ENCODE measurements at regions not wholly inside any gene's neighbourhood (a gene's known extent, or its start where the extent isn't known, plus 50 kb on each side); places are given as distances from the start of the nearest gene placed in this dataset.
A peak's percentile ranks its signal among the peaks of the same experiment; 100 is the strongest.
"Not testable (repeated sequence)": the region's sequence is repeated elsewhere in the genome, so short reads cannot be mapped to it uniquely, and the experiment has no call there.

DNA sequence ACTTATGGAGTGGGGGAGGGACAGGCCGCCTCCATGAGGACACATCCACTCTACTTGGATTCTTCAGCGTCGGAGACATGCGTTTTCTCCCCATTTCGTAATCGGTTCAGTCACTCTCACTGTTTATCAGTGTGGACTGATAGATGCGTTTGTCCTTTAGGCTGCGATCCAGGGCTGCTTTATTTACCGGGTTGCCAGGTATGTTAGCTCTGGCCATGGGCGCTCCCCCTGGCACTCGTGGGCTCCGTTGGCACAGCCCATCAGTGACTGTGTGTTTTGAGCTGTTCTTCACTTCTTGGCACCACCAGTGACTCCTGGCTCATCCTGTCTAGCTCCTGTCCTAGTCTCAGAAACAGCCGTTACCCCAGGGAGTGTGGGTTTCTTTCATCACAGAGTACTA, 1203.3 kb downstream of the BRD1 start:
- DNase-seq, result no peak

GRCh38 chr22:48622891-48623545, 1204.7 kb downstream of the BRD1 start:
- DNase-seq, result no peak

GRCh38 chr22:48621085-48621484, 1206.6 kb downstream of the BRD1 start:
- DNase-seq, result no peak

DNA sequence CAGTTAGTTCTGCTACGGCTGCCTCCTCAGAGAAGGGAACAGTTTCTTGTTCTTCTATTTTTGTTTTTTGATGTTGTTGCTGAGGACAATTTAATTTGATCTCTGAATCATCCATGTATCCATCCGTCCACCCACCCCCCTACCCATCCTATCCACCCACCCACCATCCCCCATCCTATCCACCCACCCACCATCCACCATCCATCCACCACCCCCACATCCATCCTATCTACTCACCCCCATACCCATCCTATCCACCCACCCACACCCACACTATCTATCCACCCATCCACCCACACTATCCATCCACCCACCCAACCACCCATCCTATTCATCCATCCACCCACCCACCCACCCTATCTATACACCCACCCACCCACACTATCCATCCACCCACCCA, 1207.2 kb downstream of the BRD1 start:
- not testable (repeated sequence) for DNase-seq

DNA sequence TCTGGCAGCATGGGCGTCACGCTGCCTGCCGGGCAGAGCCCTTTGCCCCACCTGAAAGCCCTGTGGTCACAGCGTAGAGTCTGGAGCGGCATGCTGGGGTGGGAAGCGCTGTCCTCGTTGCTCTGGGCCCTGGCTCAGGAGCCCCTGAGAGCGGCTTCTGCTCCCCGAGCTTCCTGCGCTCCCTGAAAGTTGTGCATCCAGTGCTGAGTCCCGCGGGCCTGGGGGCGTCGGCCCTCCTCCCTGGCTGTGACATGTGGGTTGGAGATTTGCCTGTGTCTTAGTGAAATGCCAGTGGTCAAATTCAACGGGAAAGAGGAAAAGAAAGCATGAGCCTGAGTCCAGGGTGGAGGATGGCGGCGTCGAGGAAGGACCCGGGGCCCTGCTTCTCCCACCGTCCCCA, 1208.0 kb downstream of the BRD1 start:
- DNase-seq, result no peak

DNA sequence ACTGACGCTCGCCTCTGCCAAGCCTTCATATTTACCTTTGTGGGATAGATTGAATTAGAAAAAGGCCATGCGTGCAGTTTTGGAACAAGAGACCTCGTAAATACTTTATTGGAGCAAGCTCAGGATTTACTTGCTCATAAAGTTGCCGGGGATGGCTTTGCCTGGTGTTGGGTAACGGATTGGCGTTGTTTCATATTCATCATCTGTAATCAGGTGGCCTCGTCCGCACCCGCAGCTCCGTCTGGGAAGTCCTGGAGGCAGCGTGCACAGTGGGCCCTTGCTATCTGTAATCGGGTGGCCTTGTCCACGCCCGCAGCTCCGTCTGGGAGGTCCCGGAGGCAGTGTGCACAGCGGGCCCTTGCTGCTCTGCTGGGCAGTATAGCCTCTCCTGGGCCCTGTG, 1209.3 kb downstream of the BRD1 start:
- no peak for DNase-seq

DNA sequence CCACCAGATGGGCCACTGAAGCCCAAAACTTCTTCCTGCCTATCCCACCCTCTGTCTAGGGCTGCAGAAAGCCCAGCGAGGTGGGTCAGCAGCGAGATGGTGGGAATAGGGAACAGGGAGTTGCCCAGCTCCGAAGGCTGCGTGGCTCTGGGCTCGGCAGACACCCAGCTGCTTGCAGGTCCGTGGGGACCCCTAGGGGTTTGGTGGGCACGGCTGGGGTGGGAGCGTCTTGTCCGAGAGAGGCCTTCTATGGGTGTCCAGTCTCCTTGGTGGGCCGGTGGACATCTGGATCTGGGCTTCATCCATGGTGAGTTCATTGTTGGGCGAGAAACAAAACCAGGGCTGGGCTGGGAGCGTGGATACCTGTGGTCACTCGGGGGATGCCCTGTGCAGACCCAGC, 1211.0 kb downstream of the BRD1 start:
- DNase-seq, result no peak

DNA sequence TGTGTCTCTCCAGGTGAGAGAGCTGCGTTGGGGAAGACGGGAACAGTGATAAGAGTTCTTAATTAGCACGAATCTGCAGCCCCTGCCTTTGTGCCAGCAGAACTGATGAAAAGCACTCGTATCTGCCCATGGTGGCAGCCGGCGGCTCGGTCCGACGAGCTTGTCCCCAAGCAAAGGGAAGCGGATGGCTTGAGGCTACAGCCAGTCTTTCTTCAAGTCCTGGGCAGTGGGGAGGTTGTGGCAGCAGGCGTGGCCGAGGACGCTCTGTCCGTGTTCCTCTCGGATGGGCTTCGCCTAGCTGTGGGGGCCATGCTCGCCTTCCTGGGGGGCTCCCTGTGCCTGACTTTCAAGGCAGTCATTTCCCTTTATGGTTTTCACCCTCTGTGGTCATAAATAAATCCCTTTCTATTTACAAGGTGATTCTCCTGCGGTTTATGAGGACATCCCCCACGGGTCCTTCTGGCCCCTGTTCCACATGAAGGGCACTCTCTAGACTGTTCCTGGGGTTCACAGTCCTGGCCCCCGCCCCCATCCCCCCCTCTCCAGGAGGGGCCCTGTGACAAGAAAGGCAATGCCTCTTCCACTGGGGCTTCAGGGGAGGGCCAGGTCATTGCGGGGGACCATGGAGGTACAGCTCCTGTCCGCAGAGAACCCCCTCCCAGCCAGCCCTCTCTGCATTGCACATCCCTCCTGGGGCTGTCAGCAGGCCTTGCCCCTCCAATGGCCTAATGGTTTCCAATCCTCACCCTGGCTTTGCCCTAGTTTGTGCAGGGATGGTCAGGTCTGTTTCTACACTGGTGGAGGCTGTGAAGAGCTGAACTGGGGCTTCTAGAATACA, 1212.3 kb downstream of the BRD1 start:
- no peak for DNase-seq

DNA sequence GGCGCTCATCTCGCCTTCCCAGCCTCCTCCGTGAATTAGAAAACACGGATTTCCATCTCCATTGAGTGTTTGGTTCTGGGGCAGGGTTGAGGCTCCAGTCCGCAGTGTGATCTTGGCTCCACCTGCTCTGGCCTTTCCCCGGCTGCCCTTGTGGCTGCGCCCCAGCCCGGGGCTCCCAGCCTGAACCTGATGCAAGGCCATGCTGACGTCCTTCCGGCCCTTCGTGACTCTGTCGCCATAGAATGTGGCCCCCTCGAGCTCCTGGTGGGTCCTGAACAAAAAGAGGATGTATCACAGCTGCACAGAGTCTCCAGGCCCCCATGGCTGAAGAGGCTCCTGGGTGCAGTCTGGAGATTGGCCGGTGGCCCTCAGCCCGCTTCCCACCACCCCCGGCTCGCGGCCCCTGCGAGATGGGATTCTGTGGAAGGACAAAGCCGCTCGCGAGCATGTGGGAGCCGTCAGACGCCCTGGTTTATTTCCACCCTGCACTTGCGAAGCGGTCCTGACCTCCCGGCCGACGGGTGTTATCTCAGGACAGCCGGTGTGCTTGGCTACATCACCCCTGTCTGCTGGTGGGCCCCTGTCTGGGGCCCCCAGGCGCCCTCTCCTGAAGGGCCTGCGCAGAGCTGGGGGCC, 1214.0 kb downstream of the BRD1 start:
- no peak for DNase-seq

- DNase-seq, result no peak
These were observed 1215.3 kb downstream of the BRD1 start for GRCh38 chr22:48612077-48612995.

DNA sequence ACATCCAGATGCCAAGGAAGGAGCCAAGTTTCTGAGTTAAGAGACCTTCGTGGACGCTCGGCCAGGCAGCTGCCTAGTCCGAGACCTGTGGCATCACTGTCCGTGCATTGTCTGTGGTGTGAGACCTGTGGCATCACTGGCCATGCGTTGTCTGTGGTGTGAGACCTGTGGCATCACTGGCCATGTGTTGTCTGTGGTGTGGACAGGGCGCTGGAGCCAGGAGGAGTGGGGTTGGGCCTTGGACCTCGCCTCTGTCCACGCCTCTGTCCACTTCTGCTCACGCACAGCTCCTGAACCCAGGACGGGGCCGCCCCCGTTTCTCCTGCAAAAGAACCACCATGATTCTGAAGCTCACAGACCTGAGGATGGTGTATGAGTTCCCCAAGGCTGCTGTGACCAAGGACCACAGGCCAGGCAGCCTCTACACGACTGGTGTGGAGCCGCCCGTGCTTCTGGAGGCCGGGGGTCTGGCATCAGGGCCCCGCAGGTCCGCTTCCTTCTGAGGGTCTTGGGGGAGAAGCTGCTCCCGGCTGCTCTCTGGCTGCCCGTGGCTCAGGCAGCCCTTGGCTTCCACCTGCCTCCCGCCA, 1218.3 kb downstream of the BRD1 start:
- DNase-seq, result no peak

DNA sequence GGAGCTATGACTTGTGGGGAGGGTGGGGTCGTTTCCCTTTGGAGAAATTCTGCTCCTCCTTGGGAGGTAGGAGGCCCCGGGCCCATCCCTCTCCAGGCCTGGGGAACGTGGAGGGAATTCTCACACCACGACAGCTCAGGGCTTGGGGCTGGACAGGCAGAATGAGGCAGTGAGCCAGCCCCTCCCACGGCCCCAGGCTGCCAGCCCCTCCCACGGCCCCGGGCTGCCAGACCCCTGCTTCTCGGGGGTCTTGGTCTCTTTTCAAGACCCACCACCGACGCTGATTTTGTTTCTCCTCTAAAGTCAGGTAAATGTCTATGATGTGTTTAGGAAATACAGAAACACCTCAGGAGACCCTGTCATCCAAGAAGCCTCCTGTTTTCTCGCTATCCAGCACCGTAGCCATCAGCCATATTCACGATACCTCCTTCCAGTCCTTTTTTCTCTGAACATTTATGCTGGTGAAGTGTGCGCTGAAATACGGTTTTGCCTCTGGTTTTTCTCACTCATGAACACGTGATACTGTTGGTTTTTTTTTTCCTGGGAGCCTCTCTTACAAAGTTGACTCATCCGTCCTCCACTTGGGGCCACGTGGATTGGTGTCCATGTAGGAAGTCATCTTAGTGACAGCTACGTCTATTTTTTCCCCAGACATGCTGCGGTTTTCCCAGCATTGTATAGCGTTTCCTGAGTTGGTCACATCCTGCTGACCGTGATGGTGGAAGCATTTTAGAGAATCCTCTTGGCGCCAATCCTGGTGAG, 1219.6 kb downstream of the BRD1 start:
- peak; percentile 6 to 24 (median 16) for DNase-seq

GRCh38 chr22:48606684-48607307, 1220.9 kb downstream of the BRD1 start:
- no peak for DNase-seq

GRCh38 chr22:48605856-48606481, 1221.7 kb downstream of the BRD1 start:
- DNase-seq, result no peak

GRCh38 chr22:48605125-48605524, 1222.5 kb downstream of the BRD1 start:
- no peak for DNase-seq

DNA sequence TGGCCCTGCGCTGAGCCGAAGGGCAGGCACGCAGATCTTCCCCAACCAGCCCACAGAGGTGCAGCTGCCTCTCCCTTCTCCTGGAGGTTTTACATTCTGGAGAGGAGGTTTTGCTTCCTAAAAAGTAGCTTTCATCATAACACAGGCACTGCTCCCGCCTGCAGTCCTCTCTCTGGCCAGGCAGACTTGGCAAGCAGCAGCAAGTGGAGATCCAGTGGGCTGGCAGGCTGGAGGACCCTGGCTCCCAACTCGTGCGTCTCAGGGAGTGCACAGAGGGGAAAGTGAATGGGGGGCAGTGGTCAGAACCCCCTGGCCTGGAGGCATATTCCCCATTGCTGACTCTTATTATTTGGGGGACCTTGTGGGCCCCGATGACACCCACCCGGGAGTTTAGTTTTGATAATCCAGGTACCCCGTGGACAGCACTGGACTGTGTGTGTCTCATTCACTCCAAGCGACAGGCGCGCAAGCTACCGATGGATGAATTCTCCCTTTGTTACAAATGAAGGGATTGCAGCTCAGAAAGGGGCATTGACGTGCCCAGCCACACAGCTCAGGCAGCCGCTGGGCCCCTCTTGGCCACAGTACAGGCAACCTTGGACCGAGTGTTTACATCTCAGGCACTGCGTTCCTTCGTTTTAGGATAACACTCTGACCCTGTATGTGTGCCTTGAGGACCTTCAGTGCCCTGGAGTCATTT, 1223.9 kb downstream of the BRD1 start:
- no peak for DNase-seq

GRCh38 chr22:48602805-48603518, 1224.7 kb downstream of the BRD1 start:
- DNase-seq, result no peak

- DNase-seq, result no peak
These were observed 1227.0 kb downstream of the BRD1 start for GRCh38 chr22:48600681-48601080.

DNA sequence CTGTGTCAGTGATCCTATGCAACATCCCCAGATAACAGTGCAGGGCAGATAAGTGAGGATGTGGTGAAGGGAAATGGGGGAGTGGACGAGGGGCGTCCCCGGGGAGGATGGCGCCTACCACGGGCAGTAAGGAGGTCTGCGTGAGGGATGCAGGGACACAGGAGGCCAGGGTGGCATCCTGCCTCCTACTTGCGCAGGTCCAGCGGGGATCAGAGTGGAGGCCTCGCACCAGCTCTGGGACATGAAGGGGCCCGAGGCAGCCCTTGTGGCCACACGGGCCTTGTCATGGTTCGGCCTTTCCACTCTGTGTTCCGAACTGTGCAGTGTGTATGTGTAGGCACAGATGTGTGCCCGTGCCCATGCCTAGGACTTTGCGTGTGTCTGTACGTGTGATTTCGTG, 1227.5 kb downstream of the BRD1 start:
- DNase-seq, result no peak
